ENCODE measurements at regions not wholly inside any gene's neighbourhood (a gene's known extent, or its start where the extent isn't known, plus 50 kb on each side); places are given as distances from the start of the nearest gene placed in this dataset.

DNA sequence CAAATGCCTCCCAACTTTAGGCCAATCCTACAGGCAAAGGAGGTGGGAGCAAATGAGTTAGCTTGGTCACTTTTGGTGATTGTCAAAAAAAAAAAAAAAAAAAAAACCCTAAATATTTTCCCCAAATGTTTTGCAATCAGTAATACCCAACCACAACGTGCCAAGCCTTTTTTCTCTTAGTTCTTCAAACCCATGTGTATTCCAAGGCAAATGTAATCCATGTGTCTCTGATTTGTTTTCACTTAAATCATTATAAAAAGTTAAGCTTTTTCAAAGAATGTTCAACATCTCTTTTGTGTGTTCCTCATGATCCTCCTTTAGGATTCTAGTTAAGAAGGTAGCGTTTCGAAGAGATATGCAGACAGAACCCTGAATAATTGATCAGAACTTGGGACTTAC, 328.4 kb downstream of the PAPSS1 start:
- no peaks in the 10 kb centered on the region for H3K27me3 ChIP-seq (ENCODE audit: control insufficient read depth in 1 of 2, insufficient read depth in 2 of 2, low read length in 1 of 2)
- H3K9me3 ChIP-seq (ENCODE audit: control insufficient read depth, low read length): no peaks in the 10 kb centered on the region
- H3K4me1 ChIP-seq (ENCODE audit: control insufficient read depth in 1 of 2, insufficient read depth in 2 of 2, low read length in 2 of 2): peaks cover 0 to 2% of the 10 kb centered on the region in 2 donors
- no peak for ATAC-seq (ENCODE audit: low FRiP score)
- no peak overlapping the region for H3K4me3 ChIP-seq (ENCODE audit: low read length in 2 of 2)
- no peaks in the 10 kb centered on the region for H3K36me3 ChIP-seq (ENCODE audit: control insufficient read depth in 1 of 2, insufficient read depth in 2 of 2, low read length in 1 of 2)
- DNase-seq: no peak
- intact Hi-C loops (cut with DNase I): no loop called here
- 90 to 93% methylated on average over 3 of the region's 3 CpGs for WGBS, 2 donors
- H3K27ac ChIP-seq (ENCODE audit: low read depth in 1 of 2, low read length in 2 of 2): no peak overlapping the region

DNA sequence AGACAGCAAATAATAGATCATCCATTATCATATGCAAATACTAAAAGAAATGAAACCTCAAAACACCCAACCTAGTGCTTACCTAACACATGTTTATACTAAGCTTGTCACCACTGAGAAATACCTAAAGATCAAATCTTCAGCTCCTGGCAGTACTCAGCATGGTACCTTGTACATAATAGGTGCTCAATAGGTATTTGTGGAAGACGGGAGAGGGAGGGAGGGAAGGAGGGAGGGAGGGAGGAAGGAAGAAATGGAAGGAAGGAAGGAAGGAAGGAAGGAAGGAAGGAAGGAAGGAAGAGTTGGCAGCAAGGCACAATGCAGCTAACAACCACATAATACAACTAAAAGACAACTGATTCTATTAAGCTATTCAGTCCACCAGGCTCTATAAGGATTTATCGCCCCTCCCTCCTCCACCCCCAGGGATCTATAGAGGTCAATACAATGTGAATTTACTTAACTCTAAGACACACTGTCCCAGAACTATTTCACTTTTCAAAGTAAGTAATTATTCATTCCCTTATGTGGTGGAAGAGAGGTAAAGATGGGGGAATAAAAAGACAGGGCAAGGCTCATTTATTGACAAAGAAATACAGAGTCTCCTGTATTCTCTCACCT, 328.9 kb downstream of the PAPSS1 start:
- Histone ChIP-seq H3K4me1 (ENCODE audit: control insufficient read depth in 1 of 2, insufficient read depth in 2 of 2, low read length in 2 of 2) (peaks cover 0 to 2% of the 10 kb centered on the region in 2 donors), H3K27me3 (ENCODE audit: control insufficient read depth in 1 of 2, insufficient read depth in 2 of 2, low read length in 1 of 2) (no peaks in the 10 kb centered on the region), H3K27ac (ENCODE audit: low read depth in 1 of 2, low read length in 2 of 2) (no peak overlapping the region), H3K9me3 (ENCODE audit: control insufficient read depth, low read length) (no peaks in the 10 kb centered on the region), H3K36me3 (ENCODE audit: control insufficient read depth in 1 of 2, insufficient read depth in 2 of 2, low read length in 1 of 2) (no peaks in the 10 kb centered on the region), H3K4me3 (ENCODE audit: low read length in 2 of 2) (no peak overlapping the region)
- no peak for DNase-seq
- WGBS, 2 donors: 94 to 98% methylated on average over 2 of the region's 2 CpGs
- intact Hi-C loops (cut with DNase I): no loop called here
- ATAC-seq (ENCODE audit: low FRiP score): no peak

DNA sequence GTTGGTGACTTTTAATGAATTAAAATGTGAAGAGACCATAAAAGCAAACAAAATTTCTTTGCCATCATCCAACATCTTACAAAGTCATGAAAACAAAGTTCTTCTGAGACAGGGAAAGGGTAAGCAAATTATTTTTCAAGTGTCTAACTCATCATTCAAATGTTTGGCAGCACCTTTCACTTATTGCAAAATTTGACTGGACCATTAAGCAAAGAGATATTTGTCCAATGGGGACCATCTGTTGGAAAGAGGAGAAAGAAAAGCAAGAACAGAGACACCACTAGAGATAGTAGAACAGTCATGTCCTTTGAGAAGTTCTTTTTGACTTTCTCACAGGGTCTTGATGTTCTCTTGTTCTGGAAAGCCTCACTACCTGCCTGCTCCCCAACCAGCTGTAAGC, 330.1 kb downstream of the PAPSS1 start:
- no peak overlapping the region for H3K4me3 ChIP-seq (ENCODE audit: low read length in 2 of 2)
- no peaks in the 10 kb centered on the region for H3K9me3 ChIP-seq (ENCODE audit: control insufficient read depth, low read length)
- no peak for DNase-seq
- ATAC-seq (ENCODE audit: low FRiP score): no peak
- no peaks in the 10 kb centered on the region for H3K27me3 ChIP-seq (ENCODE audit: control insufficient read depth in 1 of 2, insufficient read depth in 2 of 2, low read length in 1 of 2)
- H3K4me1 ChIP-seq (ENCODE audit: control insufficient read depth in 1 of 2, insufficient read depth in 2 of 2, low read length in 2 of 2): peaks cover 0 to 2% of the 10 kb centered on the region in 2 donors
- intact Hi-C loops (cut with DNase I): no loop called here
- H3K36me3 ChIP-seq (ENCODE audit: control insufficient read depth in 1 of 2, insufficient read depth in 2 of 2, low read length in 1 of 2): no peaks in the 10 kb centered on the region
- H3K27ac ChIP-seq (ENCODE audit: low read depth in 1 of 2, low read length in 2 of 2): no peak overlapping the region

DNA sequence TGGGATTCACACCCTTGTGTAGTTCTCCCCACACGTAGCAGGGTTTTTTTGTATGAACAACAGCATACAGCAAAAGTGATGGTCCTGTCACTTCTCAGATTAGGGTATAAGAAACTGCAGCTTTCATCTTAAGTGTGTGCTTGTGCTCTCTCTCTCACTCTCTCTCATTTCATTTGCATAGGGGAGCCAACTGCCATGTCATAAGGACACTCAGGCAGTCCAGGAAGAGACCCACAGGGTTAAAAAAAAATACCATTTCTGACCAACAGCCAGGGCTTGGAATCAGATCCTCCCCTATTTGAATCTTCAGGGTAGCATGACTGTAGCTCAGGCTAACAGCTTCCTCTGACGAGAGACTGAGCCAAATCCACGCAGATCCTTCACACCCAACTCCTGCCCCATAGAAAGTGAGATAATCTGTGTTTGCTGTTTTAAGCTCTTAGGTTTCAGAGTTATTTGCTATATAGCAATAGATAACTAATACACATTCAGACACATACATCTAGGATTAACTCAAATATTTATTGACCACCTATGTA, 331.2 kb downstream of the PAPSS1 start:
- H3K9me3 ChIP-seq (ENCODE audit: control insufficient read depth, low read length): no peaks in the 10 kb centered on the region
- H3K27ac ChIP-seq (ENCODE audit: low read depth in 1 of 2, low read length in 2 of 2): no peak overlapping the region
- DNase-seq (no peak), ATAC-seq (ENCODE audit: low FRiP score) (no peak)
- H3K4me1 ChIP-seq (ENCODE audit: control insufficient read depth in 1 of 2, insufficient read depth in 2 of 2, low read length in 2 of 2): peaks cover 0 to 2% of the 10 kb centered on the region in 2 donors
- H3K27me3 ChIP-seq (ENCODE audit: control insufficient read depth in 1 of 2, insufficient read depth in 2 of 2, low read length in 1 of 2): no peaks in the 10 kb centered on the region
- H3K4me3 ChIP-seq (ENCODE audit: low read length in 2 of 2): no peak overlapping the region
- WGBS, 2 donors: 71 to 93% methylated on average over 3 of the region's 3 CpGs
- intact Hi-C loops (cut with DNase I): no loop called here
- H3K36me3 ChIP-seq (ENCODE audit: control insufficient read depth in 1 of 2, insufficient read depth in 2 of 2, low read length in 1 of 2): no peaks in the 10 kb centered on the region

DNA sequence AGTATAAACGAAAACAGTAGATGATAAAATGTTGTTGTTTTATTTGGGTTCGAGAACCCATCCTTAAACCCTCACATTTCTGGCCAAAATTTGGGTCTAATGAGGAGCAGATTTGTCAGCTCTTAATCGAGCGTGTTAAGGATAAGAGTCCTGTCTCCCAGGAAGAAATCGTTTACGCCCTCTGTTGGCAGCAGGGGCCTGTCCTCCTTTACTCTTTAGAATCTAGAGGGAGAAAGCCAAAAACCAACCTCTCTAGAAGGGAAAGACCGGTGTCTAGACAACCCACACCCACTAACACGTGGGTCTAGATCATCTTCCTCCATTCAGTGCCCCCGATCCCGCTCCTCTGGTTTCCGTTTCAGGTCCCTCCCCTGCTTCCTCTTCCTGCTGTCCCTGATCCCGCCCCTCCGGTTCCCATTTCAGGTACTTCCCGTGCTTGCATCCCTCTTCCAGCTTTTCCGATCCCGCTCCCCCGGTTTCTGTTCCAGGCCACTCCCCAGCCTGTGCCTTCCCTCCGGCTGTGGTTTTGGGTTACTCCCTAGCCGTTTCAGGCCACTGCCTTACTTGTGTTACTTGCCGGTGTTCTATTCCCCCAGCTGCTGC, 339.1 kb downstream of the PAPSS1 start:
- ATAC-seq (ENCODE audit: low FRiP score): no peak
- H3K27me3 ChIP-seq (ENCODE audit: control insufficient read depth in 1 of 2, insufficient read depth in 2 of 2, low read length in 1 of 2): no peaks in the 10 kb centered on the region
- H3K4me1 ChIP-seq (ENCODE audit: control insufficient read depth in 1 of 2, insufficient read depth in 2 of 2, low read length in 2 of 2): no peaks in the 10 kb centered on the region
- WGBS, 2 donors: 93 to 95% methylated on average over 20 of the region's 20 CpGs
- H3K27ac ChIP-seq (ENCODE audit: low read depth in 1 of 2, low read length in 2 of 2): no peak overlapping the region
- intact Hi-C loops (cut with DNase I): no loop called here
- H3K36me3 ChIP-seq (ENCODE audit: control insufficient read depth in 1 of 2, insufficient read depth in 2 of 2, low read length in 1 of 2): no peaks in the 10 kb centered on the region
- no peak overlapping the region for H3K4me3 ChIP-seq (ENCODE audit: low read length in 2 of 2)
- H3K9me3 ChIP-seq (ENCODE audit: control insufficient read depth, low read length): no peaks in the 10 kb centered on the region
- DNase-seq: no peak

DNA sequence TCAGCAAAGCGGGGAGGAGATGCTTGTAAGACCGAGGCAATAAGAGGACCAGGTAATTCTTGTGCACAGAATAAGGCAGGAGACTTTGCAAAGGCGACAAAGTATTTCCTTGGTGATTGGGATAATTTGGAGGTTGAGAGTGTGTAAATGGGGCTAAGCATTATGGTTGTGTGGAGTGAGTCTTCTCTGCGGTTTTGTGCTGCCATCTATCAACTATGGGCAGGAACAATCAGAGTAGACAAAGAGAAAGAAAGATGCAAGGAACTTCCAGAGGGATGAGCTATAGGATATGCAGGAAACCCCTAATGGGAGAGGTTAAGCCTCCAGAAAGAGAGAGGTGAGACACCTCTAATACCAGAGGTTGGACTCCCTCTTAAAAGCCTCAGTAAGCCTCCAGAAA, 339.8 kb downstream of the PAPSS1 start:
- 94 to 96% methylated on average over 4 of the region's 4 CpGs for WGBS, 2 donors
- Histone ChIP-seq H3K27me3 (ENCODE audit: control insufficient read depth in 1 of 2, insufficient read depth in 2 of 2, low read length in 1 of 2) (no peaks in the 10 kb centered on the region), H3K4me1 (ENCODE audit: control insufficient read depth in 1 of 2, insufficient read depth in 2 of 2, low read length in 2 of 2) (no peaks in the 10 kb centered on the region), H3K4me3 (ENCODE audit: low read length in 2 of 2) (no peak overlapping the region), H3K9me3 (ENCODE audit: control insufficient read depth, low read length) (no peaks in the 10 kb centered on the region), H3K36me3 (ENCODE audit: control insufficient read depth in 1 of 2, insufficient read depth in 2 of 2, low read length in 1 of 2) (no peaks in the 10 kb centered on the region), H3K27ac (ENCODE audit: low read depth in 1 of 2, low read length in 2 of 2) (no peak overlapping the region)
- DNase-seq (no peak), ATAC-seq (ENCODE audit: low FRiP score) (no peak)
- intact Hi-C loops (cut with DNase I): no loop called here

DNA sequence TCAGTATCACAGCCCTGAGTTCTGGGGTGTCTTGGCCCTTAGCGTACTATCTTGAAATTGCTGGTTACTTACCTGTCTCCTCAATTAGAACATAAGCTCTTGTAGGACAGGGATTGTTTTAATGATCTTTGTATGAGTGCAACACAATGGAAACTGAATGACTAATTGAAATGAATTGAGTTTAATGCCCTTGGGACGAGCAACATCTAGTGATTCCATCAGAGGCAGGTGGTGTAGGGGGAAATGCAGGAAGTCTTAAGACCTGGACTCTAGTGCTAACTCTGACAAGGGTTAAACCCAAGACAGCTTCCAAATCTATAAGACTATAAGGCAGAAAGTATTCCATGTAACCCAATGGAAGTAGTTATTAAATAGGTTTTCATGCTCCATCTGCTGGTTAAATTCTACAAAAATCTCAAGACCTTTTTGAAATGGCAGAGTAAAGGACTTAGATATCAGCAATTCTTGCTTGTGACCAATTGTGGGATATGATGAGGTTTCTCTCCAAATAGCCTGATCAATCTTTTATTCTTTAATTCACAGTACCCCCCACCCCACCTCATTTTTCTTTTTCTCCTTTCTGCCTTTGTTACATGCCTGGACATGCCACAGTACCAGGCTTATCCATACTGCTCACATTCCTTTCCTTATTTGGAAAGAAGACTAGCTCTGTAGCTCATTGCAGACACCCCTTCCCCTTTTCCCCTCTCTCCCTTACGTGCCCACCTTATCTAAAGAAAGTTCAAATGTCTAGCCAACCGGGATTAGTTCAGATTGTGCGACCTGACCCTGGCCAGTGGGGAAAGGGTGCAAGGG, 340.8 kb downstream of the PAPSS1 start:
- Histone ChIP-seq H3K27me3 (ENCODE audit: control insufficient read depth in 1 of 2, insufficient read depth in 2 of 2, low read length in 1 of 2) (no peaks in the 10 kb centered on the region), H3K4me3 (ENCODE audit: low read length in 2 of 2) (no peak overlapping the region), H3K27ac (ENCODE audit: low read depth in 1 of 2, low read length in 2 of 2) (no peak overlapping the region), H3K4me1 (ENCODE audit: control insufficient read depth in 1 of 2, insufficient read depth in 2 of 2, low read length in 2 of 2) (no peaks in the 10 kb centered on the region), H3K36me3 (ENCODE audit: control insufficient read depth in 1 of 2, insufficient read depth in 2 of 2, low read length in 1 of 2) (no peaks in the 10 kb centered on the region), H3K9me3 (ENCODE audit: control insufficient read depth, low read length) (no peaks in the 10 kb centered on the region)
- DNase-seq (no peak), ATAC-seq (ENCODE audit: low FRiP score) (no peak)
- intact Hi-C loops (cut with DNase I): no loop called here
- 61 to 64% methylated on average over 5 of the region's 5 CpGs for WGBS, 2 donors

DNA sequence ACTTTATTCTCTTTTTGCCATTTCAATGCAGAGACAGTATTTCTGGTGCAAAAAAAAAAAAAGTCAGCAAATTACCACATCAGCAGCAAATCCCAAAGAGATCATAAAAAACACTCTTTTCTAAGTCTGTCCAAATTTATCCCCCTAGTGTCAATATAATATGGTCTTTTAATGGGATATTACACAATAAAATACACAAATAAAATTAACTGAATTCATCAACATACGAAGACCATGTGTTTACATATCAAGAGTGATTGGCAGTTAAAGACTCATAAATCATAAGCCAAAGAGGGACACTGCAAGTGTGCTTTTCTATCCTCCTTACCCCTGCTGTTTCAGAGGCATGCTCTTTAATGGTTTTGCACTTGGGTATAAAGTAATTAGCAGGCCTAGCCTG, 340.2 kb upstream of the DKK2 start:
- no peaks in the 10 kb centered on the region for H3K36me3 ChIP-seq (ENCODE audit: control insufficient read depth in 1 of 2, insufficient read depth in 2 of 2, low read length in 1 of 2)
- no peak overlapping the region for H3K27ac ChIP-seq (ENCODE audit: low read depth in 1 of 2, low read length in 2 of 2)
- no peaks in the 10 kb centered on the region for H3K4me1 ChIP-seq (ENCODE audit: control insufficient read depth in 1 of 2, insufficient read depth in 2 of 2, low read length in 2 of 2)
- intact Hi-C loops (cut with DNase I): no loop called here
- no peaks in the 10 kb centered on the region for H3K27me3 ChIP-seq (ENCODE audit: control insufficient read depth in 1 of 2, insufficient read depth in 2 of 2, low read length in 1 of 2)
- no peak overlapping the region for H3K4me3 ChIP-seq (ENCODE audit: low read length in 2 of 2)
- ATAC-seq (ENCODE audit: low FRiP score) (no peak), DNase-seq (no peak)
- 76 to 81% methylated on average over 1 of the region's 1 CpG for WGBS, 2 donors
- no peaks in the 10 kb centered on the region for H3K9me3 ChIP-seq (ENCODE audit: control insufficient read depth, low read length)

DNA sequence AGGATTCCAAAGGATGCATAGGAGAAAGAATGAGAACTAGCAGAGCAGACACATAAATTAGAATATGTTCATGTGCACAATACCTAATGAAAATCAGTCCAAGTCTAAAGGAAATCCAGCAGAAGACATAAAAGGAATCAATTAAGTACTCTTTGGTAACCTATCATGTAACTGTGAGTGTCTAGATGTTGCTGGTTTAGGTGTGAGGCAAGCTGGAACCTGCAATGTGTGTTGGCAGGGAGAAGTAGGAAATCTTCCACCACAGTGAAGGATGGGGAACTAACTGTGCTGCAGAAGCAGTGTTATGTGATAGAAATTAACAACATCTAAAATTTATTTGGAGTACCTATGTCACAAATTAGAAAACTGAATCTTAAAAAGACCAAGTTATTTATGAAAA, 330.8 kb upstream of the DKK2 start:
- no peak overlapping the region for H3K27ac ChIP-seq (ENCODE audit: low read depth in 1 of 2, low read length in 2 of 2)
- DNase-seq (no peak), ATAC-seq (ENCODE audit: low FRiP score) (no peak)
- no peaks in the 10 kb centered on the region for H3K9me3 ChIP-seq (ENCODE audit: control insufficient read depth, low read length)
- no peaks in the 10 kb centered on the region for H3K27me3 ChIP-seq (ENCODE audit: control insufficient read depth in 1 of 2, insufficient read depth in 2 of 2, low read length in 1 of 2)
- intact Hi-C loops (cut with DNase I): no loop called here
- no peak overlapping the region for H3K4me3 ChIP-seq (ENCODE audit: low read length in 2 of 2)
- H3K4me1 ChIP-seq (ENCODE audit: control insufficient read depth in 1 of 2, insufficient read depth in 2 of 2, low read length in 2 of 2): no peaks in the 10 kb centered on the region
- no peaks in the 10 kb centered on the region for H3K36me3 ChIP-seq (ENCODE audit: control insufficient read depth in 1 of 2, insufficient read depth in 2 of 2, low read length in 1 of 2)
